GM13977 (cell line): ENCODE measurements at regions not wholly inside any gene's neighbourhood (a gene's known extent, or its start where the extent isn't known, plus 50 kb on each side); places are given as distances from the start of the nearest gene placed in this dataset.
"Not testable (repeated sequence)": the region's sequence is repeated elsewhere in the genome, so short reads cannot be mapped to it uniquely, and the experiment has no call there.

Experiments used
- DNase-seq: peaks from one replicate; pipeline ENCODE4 v3.0.0; 2012; ENCODE audit warnings: low spot score
- in situ Hi-C: fragments of 300-500 bp; cut with MboI; formaldehyde crosslinking; loops from one replicate; pipeline ENCODE4 v1.12.0; 2022; ENCODE audit warnings: low sequenced_read_pairs, low pct_unique_long_range_greater_than_20kb, mixed read lengths, inconsistent platforms; ENCODE audit not compliant: unreplicated experiment
- TF ChIP-seq, protein P1 (sequence below): IDR thresholded peaks from 2 replicates; pipeline ENCODE4 v1.5.1; 2012; ENCODE audit warnings: mild to moderate bottlenecking, control low read depth; ENCODE audit not compliant: insufficient read depth; ENCODE audit errors: extremely low read depth, missing control alignments

GRCh38 chr15:38631119-38632075, 66.8 kb upstream of the RASGRP1 start:
- DNase-seq: no peak
- in situ Hi-C loops: no loop called here
- TF ChIP-seq, protein P1, sequence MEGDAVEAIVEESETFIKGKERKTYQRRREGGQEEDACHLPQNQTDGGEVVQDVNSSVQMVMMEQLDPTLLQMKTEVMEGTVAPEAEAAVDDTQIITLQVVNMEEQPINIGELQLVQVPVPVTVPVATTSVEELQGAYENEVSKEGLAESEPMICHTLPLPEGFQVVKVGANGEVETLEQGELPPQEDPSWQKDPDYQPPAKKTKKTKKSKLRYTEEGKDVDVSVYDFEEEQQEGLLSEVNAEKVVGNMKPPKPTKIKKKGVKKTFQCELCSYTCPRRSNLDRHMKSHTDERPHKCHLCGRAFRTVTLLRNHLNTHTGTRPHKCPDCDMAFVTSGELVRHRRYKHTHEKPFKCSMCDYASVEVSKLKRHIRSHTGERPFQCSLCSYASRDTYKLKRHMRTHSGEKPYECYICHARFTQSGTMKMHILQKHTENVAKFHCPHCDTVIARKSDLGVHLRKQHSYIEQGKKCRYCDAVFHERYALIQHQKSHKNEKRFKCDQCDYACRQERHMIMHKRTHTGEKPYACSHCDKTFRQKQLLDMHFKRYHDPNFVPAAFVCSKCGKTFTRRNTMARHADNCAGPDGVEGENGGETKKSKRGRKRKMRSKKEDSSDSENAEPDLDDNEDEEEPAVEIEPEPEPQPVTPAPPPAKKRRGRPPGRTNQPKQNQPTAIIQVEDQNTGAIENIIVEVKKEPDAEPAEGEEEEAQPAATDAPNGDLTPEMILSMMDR: no peak

GRCh38 chr15:38635170-38635569, 70.6 kb upstream of the RASGRP1 start:
- in situ Hi-C loops: no loop called here
- TF ChIP-seq, protein P1: no peak
- DNase-seq: no peak

DNA sequence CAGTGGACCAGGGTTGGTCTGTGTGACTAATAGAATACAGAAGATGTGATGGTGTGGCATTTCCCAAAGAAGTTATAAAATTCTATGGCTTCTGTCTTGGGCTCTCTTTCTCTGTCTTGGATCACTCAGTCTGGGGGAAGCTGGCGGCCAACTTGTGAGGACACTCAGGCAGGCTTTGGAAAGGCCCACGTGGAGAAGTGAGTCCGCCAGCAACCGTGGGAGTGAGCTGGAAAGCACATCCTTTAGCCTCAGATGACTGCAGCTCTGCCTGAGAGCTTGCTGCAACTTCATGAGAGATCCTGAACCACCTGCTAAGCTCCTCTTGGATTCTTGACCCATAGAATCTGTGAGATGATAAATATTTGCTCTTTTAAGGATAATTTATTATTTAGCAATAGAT, 72.0 kb upstream of the RASGRP1 start:
- in situ Hi-C loops: no loop called here
- no peak for DNase-seq
- TF ChIP-seq, protein P1: no peak

DNA sequence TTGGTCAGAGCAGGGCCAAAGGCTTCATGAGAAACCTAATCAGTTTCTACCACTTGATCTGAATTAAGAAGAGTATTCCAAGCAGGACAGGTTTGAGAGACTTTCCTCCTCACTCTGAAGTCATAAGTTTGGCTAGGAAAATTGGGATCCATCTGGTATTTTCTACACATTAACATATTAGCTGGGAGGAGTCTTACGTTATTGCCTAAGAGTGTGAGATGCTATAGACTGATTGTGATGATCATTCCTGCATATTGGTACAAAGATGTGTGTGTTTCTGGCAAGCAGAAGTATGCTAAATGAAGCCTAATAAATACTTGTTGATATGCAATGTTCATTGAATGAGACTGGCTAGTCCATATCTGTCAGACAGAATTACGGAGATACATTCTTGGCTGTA, 73.5 kb upstream of the RASGRP1 start:
- DNase-seq: no peak
- in situ Hi-C loops: no loop called here
- TF ChIP-seq, protein P1: no peak

DNA sequence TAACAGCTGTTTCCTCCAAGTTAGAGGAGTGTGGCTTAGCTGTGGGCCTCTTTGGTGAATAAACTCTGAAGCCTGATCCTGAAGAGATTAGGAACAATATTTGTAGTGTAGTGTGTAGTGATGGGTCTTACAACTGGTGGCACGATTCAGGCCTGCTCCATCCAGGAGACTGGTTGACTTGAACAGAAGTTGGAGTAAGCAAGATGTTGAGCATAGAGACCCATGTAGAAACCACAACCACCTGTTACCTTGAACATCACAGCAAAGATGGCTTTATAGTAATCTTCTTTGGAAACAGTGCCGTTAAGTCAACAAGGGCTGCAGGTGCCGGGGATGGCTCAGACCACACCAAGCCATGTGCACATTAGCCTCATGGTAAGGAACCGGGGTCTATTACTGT, 74.2 kb upstream of the RASGRP1 start:
- TF ChIP-seq, protein P1: no peak
- in situ Hi-C loops: no loop called here
- no peak for DNase-seq

DNA sequence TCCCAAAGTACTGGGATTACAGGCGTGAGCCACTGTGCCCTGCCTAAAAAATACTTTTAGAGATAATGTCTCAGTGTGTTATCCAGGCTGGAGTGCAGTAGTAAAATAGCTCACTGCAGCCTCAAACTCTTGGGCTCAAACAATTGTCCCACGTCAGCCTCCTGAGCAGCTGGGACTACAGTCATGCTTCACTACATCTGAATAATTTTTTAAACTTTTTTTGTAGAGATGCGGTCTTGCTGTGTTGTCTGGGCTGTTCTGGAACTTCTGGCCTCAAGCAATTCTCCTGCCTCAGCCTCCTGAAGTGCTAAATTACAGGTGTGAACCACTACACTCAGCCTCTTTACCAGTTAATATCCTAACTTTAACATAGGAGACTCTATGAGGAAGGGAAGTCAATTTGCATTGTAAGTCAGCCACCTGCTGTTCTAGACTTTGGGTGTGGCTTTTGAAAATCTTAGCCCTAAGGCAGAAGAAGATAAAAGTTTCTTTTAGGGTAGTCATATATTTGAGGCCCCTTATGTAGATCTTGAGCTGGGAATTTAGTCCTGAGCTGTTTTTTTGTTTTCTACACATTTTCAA, 78.2 kb upstream of the RASGRP1 start:
- TF ChIP-seq, protein P1: no peak
- no peak for DNase-seq
- in situ Hi-C loops: loop anchor here (10.0 kb wide), 1 partner anchor 78 kb away; the partner anchor contains the start of gene RASGRP1

- not testable (repeated sequence) for DNase-seq
- in situ Hi-C loops: loop anchor here (10.0 kb wide), 1 partner anchor 80 kb away; the partner anchor contains the start of gene RASGRP1
These were observed 79.7 kb upstream of the RASGRP1 start for GRCh38 chr15:38644353-38644752.
